ENCODE measurements at regions not wholly inside any gene's neighbourhood (a gene's known extent, or its start where the extent isn't known, plus 50 kb on each side); places are given as distances from the start of the nearest gene placed in this dataset.

- TF ChIP-seq RARB (CRISPR knock-in tag; IDR thresholded peaks at IDR 0.05) (no peak), CREB5 (CRISPR knock-in tag; IDR thresholded peaks at IDR 0.05; ENCODE audit: low read depth) (no peak), ARNTL (CRISPR knock-in tag; IDR thresholded peaks at IDR 0.05; ENCODE audit: borderline replicate concordance, low read depth) (no peak), PATZ1 (CRISPR knock-in tag; IDR thresholded peaks at IDR 0.05; ENCODE audit: borderline replicate concordance) (no peak), OSR1 (CRISPR knock-in tag; IDR thresholded peaks at IDR 0.05) (no peak), CSRNP3 (CRISPR knock-in tag; IDR thresholded peaks at IDR 0.05) (no peak)
These were observed 101.8 kb upstream of the NPY2R start for GRCh38 chr4:155106629-155107028.

All from SK-N-SH treated with all-trans-retinoic acid at 6 μM for 48 hours (cell line).